ENCODE measurements at regions not wholly inside any gene's neighbourhood (a gene's known extent, or its start where the extent isn't known, plus 50 kb on each side); places are given as distances from the start of the nearest gene placed in this dataset.
"Not testable (repeated sequence)": the region's sequence is repeated elsewhere in the genome, so short reads cannot be mapped to it uniquely, and the experiment has no call there.

- H4K8ac ChIP-seq (ENCODE audit: low read depth in 2 of 2, low read length in 2 of 2); ATAC-seq (ENCODE audit: low read depth); H3K9me3 ChIP-seq (ENCODE audit: control insufficient read depth, insufficient read depth, low read length); intact Hi-C loops (cut with micrococcal nuclease); H3K79me1 ChIP-seq (ENCODE audit: low read depth in 1 of 2, low read length in 2 of 2); H3K27me3 ChIP-seq (ENCODE audit: control insufficient read depth, insufficient read depth, low read length); H2AK5ac ChIP-seq (ENCODE audit: low read depth, low read length); H2BK15ac ChIP-seq (ENCODE audit: low read depth, low read length); H2BK20ac ChIP-seq (ENCODE audit: low read depth, low read length); H4K91ac ChIP-seq (ENCODE audit: insufficient read depth, low read depth, low read length); H3K4me3 ChIP-seq (ENCODE audit: insufficient read depth, low read depth, low read length); H2AFZ ChIP-seq (replicated peaks; ENCODE audit: low read length, poor library complexity); POLR2A ChIA-PET (ENCODE audit: unreplicated experiment); H3K23ac ChIP-seq (ENCODE audit: low read depth, low read length); H3K4me1 ChIP-seq (ENCODE audit: control insufficient read depth, insufficient read depth, low read length); H3K4ac ChIP-seq (ENCODE audit: low read depth, low read length); H4K20me1 ChIP-seq (ENCODE audit: insufficient read depth, low read length); BruUV-seq (replicated peaks); H4K5ac ChIP-seq (ENCODE audit: low read depth, low read length); H2BK120ac ChIP-seq (ENCODE audit: low read depth, low read length); H3K9me1 ChIP-seq (ENCODE audit: insufficient read depth, low read length); H3K27ac ChIP-seq (ENCODE audit: insufficient read depth, low read length); H3K36me3 ChIP-seq (ENCODE audit: control insufficient read depth, insufficient read depth, low read length); DNase-seq; H2BK5ac ChIP-seq (ENCODE audit: low read depth, low read length, poor library complexity, severe bottlenecking); H3K56ac ChIP-seq (ENCODE audit: extremely low read depth, insufficient read depth, low read length); H3K18ac ChIP-seq (ENCODE audit: low read depth, low read length); H3K9ac ChIP-seq (ENCODE audit: low read depth, low read length); H3K4me2 ChIP-seq (ENCODE audit: low read depth, low read length); H3K14ac ChIP-seq (replicated peaks; ENCODE audit: low read depth, low read length); dilution Hi-C loops (cut with HindIII; ENCODE audit: low sequenced_read_pairs, unreplicated experiment); in situ Hi-C loops (cut with MboI; ENCODE audit: low sequenced_read_pairs); H2AK9ac ChIP-seq (replicated peaks; ENCODE audit: low read depth, low read length, poor library complexity); CTCF ChIA-PET: not testable (repeated sequence)
- no CpG with 5 or more reads among the region's 5 CpGs for WGBS, 2 experiments (ENCODE audit: extremely low coverage in 2 of 2, insufficient read length in 1 of 2)
These were observed 496.4 kb downstream of the GOLGA6L6 start for GRCh38 chr15:20045165-20045564.

GRCh38 chr15:20040691-20041090 lies 500.9 kb downstream of the GOLGA6L6 start:
- H2AFZ ChIP-seq (replicated peaks; ENCODE audit: low read length, poor library complexity); H3K9me3 ChIP-seq (ENCODE audit: control insufficient read depth, insufficient read depth, low read length); H4K91ac ChIP-seq (ENCODE audit: insufficient read depth, low read depth, low read length); H2BK5ac ChIP-seq (ENCODE audit: low read depth, low read length, poor library complexity, severe bottlenecking); H3K4me3 ChIP-seq (ENCODE audit: insufficient read depth, low read depth, low read length); H3K27ac ChIP-seq (ENCODE audit: insufficient read depth, low read length); H2BK15ac ChIP-seq (ENCODE audit: low read depth, low read length); DNase-seq; dilution Hi-C loops (cut with HindIII; ENCODE audit: low sequenced_read_pairs, unreplicated experiment); H2BK120ac ChIP-seq (ENCODE audit: low read depth, low read length); H3K36me3 ChIP-seq (ENCODE audit: control insufficient read depth, insufficient read depth, low read length); H2BK20ac ChIP-seq (ENCODE audit: low read depth, low read length); H3K4me2 ChIP-seq (ENCODE audit: low read depth, low read length); in situ Hi-C loops (cut with MboI; ENCODE audit: low sequenced_read_pairs); H2AK5ac ChIP-seq (ENCODE audit: low read depth, low read length); H2AK9ac ChIP-seq (replicated peaks; ENCODE audit: low read depth, low read length, poor library complexity); intact Hi-C loops (cut with micrococcal nuclease); BruUV-seq (replicated peaks); H4K8ac ChIP-seq (ENCODE audit: low read depth in 2 of 2, low read length in 2 of 2); H3K79me1 ChIP-seq (ENCODE audit: low read depth in 1 of 2, low read length in 2 of 2); H3K56ac ChIP-seq (ENCODE audit: extremely low read depth, insufficient read depth, low read length); H4K20me1 ChIP-seq (ENCODE audit: insufficient read depth, low read length); H3K14ac ChIP-seq (replicated peaks; ENCODE audit: low read depth, low read length); CTCF ChIA-PET; H3K9me1 ChIP-seq (ENCODE audit: insufficient read depth, low read length); H3K18ac ChIP-seq (ENCODE audit: low read depth, low read length); H3K27me3 ChIP-seq (ENCODE audit: control insufficient read depth, insufficient read depth, low read length); POLR2A ChIA-PET (ENCODE audit: unreplicated experiment); H3K4me1 ChIP-seq (ENCODE audit: control insufficient read depth, insufficient read depth, low read length); H4K5ac ChIP-seq (ENCODE audit: low read depth, low read length); ATAC-seq (ENCODE audit: low read depth); H3K4ac ChIP-seq (ENCODE audit: low read depth, low read length); H3K9ac ChIP-seq (ENCODE audit: low read depth, low read length); H3K23ac ChIP-seq (ENCODE audit: low read depth, low read length): not testable (repeated sequence)
- WGBS, 2 experiments (ENCODE audit: extremely low coverage in 2 of 2, insufficient read length in 1 of 2): no CpG with 5 or more reads among the region's 1 CpG
